HEK293 (cell line): ENCODE measurements at regions not wholly inside any gene's neighbourhood (a gene's known extent, or its start where the extent isn't known, plus 50 kb on each side); places are given as distances from the start of the nearest gene placed in this dataset.

Experiments
- CTCF ChIA-PET: fragments of 350-600 bp; formaldehyde crosslinking; extraction: SDS; loops from one replicate; lab custom pipeline; 2021; ENCODE audit warnings: antibody characterized with exemption; lab: Yijun Ruan, JAX
- POLR2A ChIA-PET: fragments of 300-600 bp; formaldehyde crosslinking; extraction: SDS; loops from one replicate; lab custom pipeline; 2020; ENCODE audit warnings: antibody characterized with exemption, inconsistent platforms; lab: Yijun Ruan, JAX
- H3K27ac ChIP-seq: fragments of 200-500 bp; sonication (Bioruptor generic); 2 replicates; pipeline ENCODE4 v1.5.1; 2014; ENCODE audit warnings: low read depth, low read length, control low read depth, inconsistent platforms; ENCODE audit errors: extremely low read depth
- H3K36me3 ChIP-seq, 2 experiments: fragments of 200-500 bp in 1 of 2; sonication (Bioruptor generic) in 1 of 2; 1 replicate in 1 of 2; 2 replicates in 1 of 2; pipeline ENCODE4 v1.5.1; 2014 to 2017; ENCODE audit warnings: inconsistent platforms in 2 of 2, low read length in 2 of 2; ENCODE audit not compliant: control insufficient read depth in 2 of 2, insufficient read depth in 1 of 2
- H3K4me1 ChIP-seq: fragments of 200-500 bp; sonication (Bioruptor generic); 2 replicates; pipeline ENCODE4 v1.5.1; 2014; ENCODE audit warnings: mild to moderate bottlenecking, low read length, inconsistent platforms; ENCODE audit not compliant: control insufficient read depth, insufficient read depth
- H3K4me3 ChIP-seq: 2 replicates; pipeline ENCODE4 v1.5.1; 2011; ENCODE audit warnings: low read depth, mild to moderate bottlenecking, control low read depth, low read length, moderate library complexity
- H3K9me3 ChIP-seq: fragments of 200-500 bp; sonication (Bioruptor generic); 2 replicates; pipeline ENCODE4 v1.5.1; 2014; ENCODE audit warnings: low read depth, low read length, inconsistent platforms; ENCODE audit not compliant: control insufficient read depth, insufficient read depth
- PATZ1 ChIP-seq: fragments of 450-650 bp; formaldehyde crosslinking; IDR thresholded peaks from 2 replicates; pipeline ENCODE4 v1.5.1; 2016; ENCODE audit warnings: missing biosample characterization, missing genetic modification characterization
- PRDM1 ChIP-seq: fragments of 450-650 bp; formaldehyde crosslinking; IDR thresholded peaks from 2 replicates; pipeline ENCODE4; 2016; ENCODE audit warnings: missing biosample characterization, missing genetic modification characterization
- PRDM10 ChIP-seq: fragments of 450-650 bp; formaldehyde crosslinking; IDR thresholded peaks from 2 replicates; pipeline ENCODE4 v1.5.1; 2016; ENCODE audit warnings: missing biosample characterization, missing genetic modification characterization
- TRIM28 ChIP-seq: IDR thresholded peaks from 2 replicates; pipeline ENCODE4 v1.6.1; 2011; ENCODE audit warnings: low read length, control low read depth, borderline replicate concordance
- ZNF10 ChIP-seq: fragments of 450-650 bp; formaldehyde crosslinking; IDR thresholded peaks from 2 replicates; pipeline ENCODE4 v1.5.1; 2017; ENCODE audit warnings: missing biosample characterization, missing genetic modification characterization
- ZNF155 ChIP-seq: fragments of 450-650 bp; formaldehyde crosslinking; IDR thresholded peaks from 2 replicates; pipeline ENCODE4 v1.5.1; 2016; ENCODE audit warnings: missing biosample characterization, missing genetic modification characterization
- ZNF214 ChIP-seq: fragments of 450-650 bp; formaldehyde crosslinking; IDR thresholded peaks from 2 replicates; pipeline ENCODE4 v1.5.1; 2017; ENCODE audit warnings: missing biosample characterization, mild to moderate bottlenecking, missing genetic modification characterization, borderline replicate concordance
- ZNF280D ChIP-seq: fragments of 450-650 bp; formaldehyde crosslinking; IDR thresholded peaks from 2 replicates; pipeline ENCODE4 v1.5.1; 2016; ENCODE audit warnings: missing biosample characterization, missing genetic modification characterization
- ZNF426 ChIP-seq: fragments of 450-650 bp; formaldehyde crosslinking; IDR thresholded peaks from 2 replicates; pipeline ENCODE4 v1.5.1; 2017; ENCODE audit warnings: missing biosample characterization, missing genetic modification characterization, mild to moderate bottlenecking, inconsistent platforms, moderate library complexity
- ZNF555 ChIP-seq: fragments of 450-650 bp; formaldehyde crosslinking; conservative IDR thresholded peaks from 2 replicates; pipeline ENCODE4 v1.5.1; 2017; ENCODE audit warnings: missing biosample characterization, mild to moderate bottlenecking, missing genetic modification characterization, inconsistent platforms
- ZNF558 ChIP-seq: fragments of 450-650 bp; formaldehyde crosslinking; IDR thresholded peaks from 2 replicates; pipeline ENCODE4 v1.5.1; 2016; ENCODE audit warnings: missing biosample characterization, missing genetic modification characterization
- ZNF585B ChIP-seq: fragments of 450-650 bp; formaldehyde crosslinking; IDR thresholded peaks from 2 replicates; pipeline ENCODE4 v1.5.1; 2016; ENCODE audit warnings: missing biosample characterization, missing genetic modification characterization
- ZNF692 ChIP-seq: fragments of 450-650 bp; formaldehyde crosslinking; IDR thresholded peaks from 2 replicates; pipeline ENCODE4 v1.5.1; 2016; ENCODE audit warnings: missing biosample characterization, missing genetic modification characterization
- ZSCAN23 ChIP-seq: fragments of 450-650 bp; formaldehyde crosslinking; IDR thresholded peaks from 2 replicates; pipeline ENCODE4 v1.5.1; 2016; ENCODE audit warnings: missing biosample characterization, missing genetic modification characterization

- TF ChIP-seq PRDM10 (tag by site-specific recombination) = no peak
Measured at GRCh38 chr13:97127842-97128241, 94.3 kb upstream of the MBNL2 start (continued).

GRCh38 chr13:97130190-97130589 lies 91.9 kb upstream of the MBNL2 start:
- Histone ChIP-seq H3K36me3 (no peaks in the 10 kb centered on the region), H3K4me3 (no peak overlapping the region), H3K4me1 (0 out of 2 replicates have a peak, but pooled peaks cover 5% of the 10 kb centered on the region), H3K27ac (no peak overlapping the region), H3K9me3 (no peaks in the 10 kb centered on the region)
- ChIA-PET POLR2A (no interaction called here), CTCF (interaction anchor here (0.7 to 1.1 kb wide), 3 partner anchors 20 to 44 kb away, joined by 3 to 4 read pairs (median 4); no protein-coding TSS in a partner anchor)
- TF ChIP-seq ZNF555 (tag by site-specific recombination) = no peak
- no peak for TF ChIP-seq ZNF155 (tag by site-specific recombination)
- TF ChIP-seq ZNF10 (tag by site-specific recombination) = no peak
- no peak for TF ChIP-seq ZNF692 (tag by site-specific recombination)
- TF ChIP-seq ZNF585B (tag by site-specific recombination) = no peak
- TF ChIP-seq ZNF280D = no peak
- TF ChIP-seq TRIM28 = no peak
- TF ChIP-seq ZNF426 (tag by site-specific recombination) = no peak

GRCh38 chr13:97131447-97131846 lies 90.7 kb upstream of the MBNL2 start:
- Histone ChIP-seq H3K27ac (no peak overlapping the region), H3K9me3 (no peaks in the 10 kb centered on the region), H3K4me1 (no peaks in the 10 kb centered on the region), H3K4me3 (no peak overlapping the region)
- POLR2A ChIA-PET = no interaction called here
- CTCF ChIA-PET = no interaction called here
- TF ChIP-seq ZNF558 (tag by site-specific recombination) (no peak), ZNF214 (tag by site-specific recombination) (no peak), ZSCAN23 (tag by site-specific recombination) (no peak), PATZ1 (tag by site-specific recombination) (no peak), PRDM1 (no peak)
- TF ChIP-seq, all 188 proteins: peak for 0
- H3K36me3 ChIP-seq = no peaks in the 10 kb centered on the region
